ENCODE measurements at regions not wholly inside any gene's neighbourhood (a gene's known extent, or its start where the extent isn't known, plus 50 kb on each side); places are given as distances from the start of the nearest gene placed in this dataset.

DNA sequence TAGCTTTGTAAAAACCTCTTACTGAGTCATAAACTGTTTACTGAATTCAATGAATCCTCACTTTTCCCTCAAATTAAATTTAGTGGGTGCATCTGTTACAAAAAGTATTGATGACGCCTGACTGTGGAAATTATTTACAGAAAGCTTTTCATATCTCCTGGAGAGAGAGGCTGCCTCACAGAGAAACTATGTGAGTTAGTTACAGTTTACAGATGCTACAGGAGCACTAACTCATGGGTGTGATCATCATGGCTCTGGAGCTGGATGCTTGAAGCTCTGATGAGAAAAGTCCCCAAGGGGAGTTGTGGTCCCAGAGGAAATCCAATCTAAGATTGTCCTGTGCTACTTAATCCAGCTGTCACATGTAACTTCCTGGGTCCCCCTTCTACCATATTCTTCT lies 590.8 kb downstream of the LMO7 start:
- TF ChIP-seq POLR2AphosphoS5 (IDR thresholded peaks at IDR 0.05; ENCODE audit: low read depth, low read length) (no peak), POLR2A (IDR thresholded peaks at IDR 0.05; ENCODE audit: low read depth, low read length) (no peak), TAF1 (IDR thresholded peaks at IDR 0.05; ENCODE audit: borderline replicate concordance, low read depth, low read length) (no peak)
